HepG2 (cell line): ENCODE measurements at regions not wholly inside any gene's neighbourhood (a gene's known extent, or its start where the extent isn't known, plus 50 kb on each side); places are given as distances from the start of the nearest gene placed in this dataset.

Experiments used
- ATAC-seq: fragments of 200-7000 bp; cut with Tn5 transposase; 3 replicates; pipeline ENCODE4 v1.9.1; 2020; ENCODE audit warnings: mild to moderate bottlenecking, moderate library complexity
- BruUV-seq: library from RNA; stranded (reverse); fragments of 400-500 nt; replicated peaks from 2 replicates; lab custom pipeline; 2021; lab: Mats Ljungman, UMichigan
- CTCF ChIA-PET: fragments of 300-600 bp; formaldehyde crosslinking; extraction: SDS; loops from one replicate; lab custom pipeline; 2021; ENCODE audit warnings: low total read pairs, inconsistent platforms, low intra/inter-chr PET ratio; lab: Yijun Ruan, JAX
- POLR2A ChIA-PET: fragments of 350-600 bp; sonication (Branson Sonifier 250); formaldehyde crosslinking; loops from one replicate; lab custom pipeline; 2020; ENCODE audit warnings: antibody characterized with exemption, inconsistent platforms; lab: Yijun Ruan, JAX
- DNase-seq: peaks from one replicate; pipeline ENCODE4 v3.0.0-alpha.2; 2015; ENCODE audit warnings: low spot score
- FAIRE-seq: peaks from 3 replicates; lab custom pipeline; 2011; peaks lifted over from hg19 to GRCh38; lab: Jason Lieb, UNC
- H2AFZ ChIP-seq: one replicate; pipeline ENCODE4 v1.6.1; 2011; ENCODE audit warnings: low read length, inconsistent platforms
- H3K27ac ChIP-seq: fragments of 300-600 bp; 3 replicates; pipeline ENCODE4 v1.8.0; 2011; ENCODE audit warnings: mixed run types, mild to moderate bottlenecking, mixed read lengths, low read length, inconsistent platforms; ENCODE audit not compliant: insufficient read depth; ENCODE audit errors: extremely low read length
- H3K27me3 ChIP-seq, 2 experiments: fragments of 200-600 bp in 1 of 2; 2 replicates in 1 of 2; 3 replicates in 1 of 2; pipeline versions ENCODE4 v1.6.0 to v1.8.0; 2011; ENCODE audit warnings: low read length in 2 of 2, mild to moderate bottlenecking in 2 of 2, moderate library complexity in 2 of 2, inconsistent platforms in 1 of 2; ENCODE audit not compliant: insufficient read depth in 2 of 2, control insufficient read depth in 1 of 2
- H3K36me3 ChIP-seq, 2 experiments: fragments of 200-600 bp in 1 of 2; replicated peaks in 1 of 2; 2 replicates in 1 of 2; 3 replicates in 1 of 2; pipeline versions ENCODE4 v1.5.1 to v1.8.0; 2011; ENCODE audit warnings: low read length in 2 of 2, inconsistent platforms in 1 of 2; ENCODE audit not compliant: insufficient read depth in 2 of 2, control insufficient read depth in 1 of 2
- H3K4me1 ChIP-seq: 2 replicates; pipeline ENCODE4 v1.5.1; 2012; ENCODE audit warnings: low read length, inconsistent platforms; ENCODE audit not compliant: insufficient read depth
- H3K4me2 ChIP-seq: 2 replicates; pipeline ENCODE4 v1.6.0; 2011; ENCODE audit warnings: low read depth, low read length, inconsistent platforms
- H3K4me3 ChIP-seq, 3 experiments: fragments of 200-600 bp in 1 of 3; sonication (generic), shearing (Covaris generic) in 1 of 3; replicated peaks in 1 of 3; 2 replicates each; pipeline ENCODE4 v1.5.1; 2011 to 2016; ENCODE audit warnings: low read length in 3 of 3, inconsistent platforms in 2 of 3, low read depth in 2 of 3, mild to moderate bottlenecking in 2 of 3, control low read depth in 1 of 3, mixed read lengths in 1 of 3; ENCODE audit not compliant: insufficient read depth in 1 of 3
- H3K79me2 ChIP-seq: one replicate; pipeline ENCODE4 v1.6.1; 2011; ENCODE audit warnings: low read length, inconsistent platforms; ENCODE audit not compliant: insufficient read depth
- H3K9ac ChIP-seq: 2 replicates; pipeline ENCODE4 v1.6.0; 2011; ENCODE audit warnings: mild to moderate bottlenecking, low read depth, low read length, inconsistent platforms; ENCODE audit not compliant: insufficient read depth
- H3K9me3 ChIP-seq: 2 replicates; pipeline ENCODE4 v1.5.1; 2012; ENCODE audit warnings: mild to moderate bottlenecking, low read length
- H4K20me1 ChIP-seq: 2 replicates; pipeline ENCODE4 v1.6.0; 2011; ENCODE audit warnings: inconsistent platforms, mild to moderate bottlenecking, low read length, moderate library complexity; ENCODE audit not compliant: insufficient read depth
- HDAC6 ChIP-seq: fragments of 200-600 bp; sonication (generic); IDR thresholded peaks from 2 replicates; pipeline ENCODE4 v1.7.0; 2017; ENCODE audit warnings: mild to moderate bottlenecking, antibody characterized with exemption, low read length, low read depth
- RERE ChIP-seq: IDR thresholded peaks from 2 replicates; pipeline ENCODE4 v1.6.1; 2016; ENCODE audit warnings: low read depth, missing genetic modification reagents, missing compliant biosample characterization
- ZIK1 ChIP-seq: sonication (generic); formaldehyde crosslinking; IDR thresholded peaks from 2 replicates; pipeline ENCODE4 v1.5.0; 2020; ENCODE audit warnings: mild to moderate bottlenecking, low read depth, missing genetic modification reagents, borderline replicate concordance
- ZNF850 ChIP-seq: sonication (generic); formaldehyde crosslinking; conservative IDR thresholded peaks from 2 replicates; pipeline ENCODE4 v1.9.0; 2021; ENCODE audit warnings: mild to moderate bottlenecking, missing genetic modification reagents
- WGBS: methylation state at CpG from one replicate; pipeline ENCODE4 v1.1.6; 2017; ENCODE audit warnings: low lambda C conversion rate; 5-methylcytosine and 5-hydroxymethylcytosine counted together
- in situ Hi-C: cut with HindIII; loops from 2 replicates; pipeline ENCODE4 v1.10.0; 2017; ENCODE audit warnings: low pct_unique_long_range_greater_than_20kb; ENCODE audit not compliant: extremely low pct_ligation_motif_present
- intact Hi-C: fragments of 100-400 bp; cut with micrococcal nuclease; formaldehyde crosslinking; loops from one replicate; pipeline ENCODE4 v1.10.0; 2022; ENCODE audit not compliant: unreplicated experiment
- TF ChIP-seq, protein P1 (sequence below), 2 experiments: fragments of 450-650 bp in 1 of 2; sonication (generic) in 1 of 2; formaldehyde crosslinking in 1 of 2; IDR thresholded peaks; 2 replicates each; pipeline versions ENCODE4 v1.6.1 to v1.8.0; 2016 to 2022; ENCODE audit warnings: antibody characterized with exemption in 1 of 2, mild to moderate bottlenecking in 1 of 2, missing genetic modification reagents in 1 of 2
- TF ChIP-seq, protein P2 (sequence below): sonication (generic); formaldehyde crosslinking; IDR thresholded peaks from 2 replicates; pipeline ENCODE4 v1.5.1; 2020; ENCODE audit warnings: mild to moderate bottlenecking, missing genetic modification reagents

DNA sequence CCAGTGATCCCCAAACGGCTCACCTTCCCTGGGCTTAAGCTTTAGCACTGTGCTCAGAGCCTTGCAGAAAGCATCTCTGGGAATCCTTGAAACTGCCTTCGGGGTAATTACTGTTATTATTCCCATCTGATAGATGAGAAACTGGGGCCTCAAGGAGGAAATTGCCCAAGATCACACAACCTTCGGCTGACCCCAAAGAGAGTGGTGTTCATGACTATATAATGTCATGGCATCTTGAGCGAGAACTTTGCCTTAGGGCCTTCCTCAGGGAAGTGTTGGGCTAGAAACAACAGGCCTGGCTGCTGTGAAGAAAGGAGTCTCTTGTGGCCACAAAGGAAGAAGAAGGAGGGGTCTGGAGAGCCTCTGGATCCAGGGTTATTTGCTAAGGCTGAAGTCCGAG lies 388.7 kb upstream of the CFAP20DC start:
- ChIA-PET CTCF (no interaction called here), POLR2A (no interaction called here)
- Histone ChIP-seq H3K27ac (no peak overlapping the region), H3K27me3 (peaks cover 0 to 3% of the 10 kb centered on the region in 2 experiments; a peak in 1 of 5 replicates), H3K79me2 (no peaks in the 10 kb centered on the region), H3K9me3 (no peaks in the 10 kb centered on the region), H3K9ac (no peak overlapping the region), H2AFZ (no peak overlapping the region), H3K4me3 (no peak overlapping the region), H4K20me1 (no peaks in the 10 kb centered on the region), H3K4me1 (no peaks in the 10 kb centered on the region), H3K4me2 (no peak overlapping the region), H3K36me3 (no peaks in the 10 kb centered on the region)
- no peak for ATAC-seq
- intact Hi-C loops: no loop called here
- 32% methylated on average over 5 of the region's 5 CpGs for WGBS
- in situ Hi-C loops: no loop called here
- DNase-seq: no peak
- FAIRE-seq: no peak
- no TSS peak for BruUV-seq
- TF ChIP-seq ZIK1 (CRISPR knock-in tag) (no peak), HDAC6 (no peak), ZNF850 (CRISPR knock-in tag) (no peak), RERE (CRISPR knock-in tag) (no peak)
- TF ChIP-seq, protein P1, sequence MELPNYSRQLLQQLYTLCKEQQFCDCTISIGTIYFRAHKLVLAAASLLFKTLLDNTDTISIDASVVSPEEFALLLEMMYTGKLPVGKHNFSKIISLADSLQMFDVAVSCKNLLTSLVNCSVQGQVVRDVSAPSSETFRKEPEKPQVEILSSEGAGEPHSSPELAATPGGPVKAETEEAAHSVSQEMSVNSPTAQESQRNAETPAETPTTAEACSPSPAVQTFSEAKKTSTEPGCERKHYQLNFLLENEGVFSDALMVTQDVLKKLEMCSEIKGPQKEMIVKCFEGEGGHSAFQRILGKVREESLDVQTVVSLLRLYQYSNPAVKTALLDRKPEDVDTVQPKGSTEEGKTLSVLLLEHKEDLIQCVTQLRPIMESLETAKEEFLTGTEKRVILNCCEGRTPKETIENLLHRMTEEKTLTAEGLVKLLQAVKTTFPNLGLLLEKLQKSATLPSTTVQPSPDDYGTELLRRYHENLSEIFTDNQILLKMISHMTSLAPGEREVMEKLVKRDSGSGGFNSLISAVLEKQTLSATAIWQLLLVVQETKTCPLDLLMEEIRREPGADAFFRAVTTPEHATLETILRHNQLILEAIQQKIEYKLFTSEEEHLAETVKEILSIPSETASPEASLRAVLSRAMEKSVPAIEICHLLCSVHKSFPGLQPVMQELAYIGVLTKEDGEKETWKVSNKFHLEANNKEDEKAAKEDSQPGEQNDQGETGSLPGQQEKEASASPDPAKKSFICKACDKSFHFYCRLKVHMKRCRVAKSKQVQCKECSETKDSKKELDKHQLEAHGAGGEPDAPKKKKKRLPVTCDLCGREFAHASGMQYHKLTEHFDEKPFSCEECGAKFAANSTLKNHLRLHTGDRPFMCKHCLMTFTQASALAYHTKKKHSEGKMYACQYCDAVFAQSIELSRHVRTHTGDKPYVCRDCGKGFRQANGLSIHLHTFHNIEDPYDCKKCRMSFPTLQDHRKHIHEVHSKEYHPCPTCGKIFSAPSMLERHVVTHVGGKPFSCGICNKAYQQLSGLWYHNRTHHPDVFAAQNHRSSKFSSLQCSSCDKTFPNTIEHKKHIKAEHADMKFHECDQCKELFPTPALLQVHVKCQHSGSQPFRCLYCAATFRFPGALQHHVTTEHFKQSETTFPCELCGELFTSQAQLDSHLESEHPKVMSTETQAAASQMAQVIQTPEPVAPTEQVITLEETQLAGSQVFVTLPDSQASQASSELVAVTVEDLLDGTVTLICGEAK (IDR thresholded peaks at IDR 0.05): no peak
- TF ChIP-seq, protein P1 (CRISPR knock-in tag; IDR thresholded peaks at IDR 0.05): no peak
- TF ChIP-seq, protein P2, sequence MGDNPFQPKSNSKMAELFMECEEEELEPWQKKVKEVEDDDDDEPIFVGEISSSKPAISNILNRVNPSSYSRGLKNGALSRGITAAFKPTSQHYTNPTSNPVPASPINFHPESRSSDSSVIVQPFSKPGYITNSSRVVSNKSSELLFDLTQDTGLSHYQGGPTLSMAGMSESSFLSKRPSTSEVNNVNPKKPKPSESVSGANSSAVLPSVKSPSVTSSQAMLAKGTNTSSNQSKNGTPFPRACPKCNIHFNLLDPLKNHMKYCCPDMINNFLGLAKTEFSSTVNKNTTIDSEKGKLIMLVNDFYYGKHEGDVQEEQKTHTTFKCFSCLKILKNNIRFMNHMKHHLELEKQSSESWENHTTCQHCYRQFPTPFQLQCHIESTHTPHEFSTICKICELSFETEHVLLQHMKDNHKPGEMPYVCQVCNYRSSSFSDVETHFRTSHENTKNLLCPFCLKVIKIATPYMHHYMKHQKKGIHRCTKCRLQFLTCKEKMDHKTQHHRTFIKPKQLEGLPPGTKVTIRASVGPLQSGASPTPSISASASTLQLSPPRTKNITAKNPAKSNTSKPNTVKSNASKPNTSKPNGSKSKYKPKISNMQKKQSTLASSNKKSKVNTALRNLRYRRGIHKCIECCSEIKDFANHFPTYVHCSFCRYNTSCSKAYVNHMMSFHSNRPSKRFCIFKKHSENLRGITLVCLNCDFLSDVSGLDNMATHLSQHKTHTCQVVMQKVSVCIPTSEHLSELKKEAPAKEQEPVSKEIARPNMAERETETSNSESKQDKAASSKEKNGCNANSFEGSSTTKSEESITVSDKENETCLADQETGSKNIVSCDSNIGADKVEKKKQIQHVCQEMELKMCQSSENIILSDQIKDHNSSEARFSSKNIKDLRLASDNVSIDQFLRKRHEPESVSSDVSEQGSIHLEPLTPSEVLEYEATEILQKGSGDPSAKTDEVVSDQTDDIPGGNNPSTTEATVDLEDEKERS (CRISPR knock-in tag): no peak
